NB4 (cell line): ENCODE measurements at regions not wholly inside any gene's neighbourhood (a gene's known extent, or its start where the extent isn't known, plus 50 kb on each side); places are given as distances from the start of the nearest gene placed in this dataset.

ENCODE experiments used
- DNase-seq: peaks from one replicate; pipeline ENCODE4 v3.0.0; 2010; ENCODE audit warnings: low read depth
- H3K4me3 ChIP-seq: one replicate; pipeline ENCODE4 v1.5.1; 2011; ENCODE audit warnings: mild to moderate bottlenecking, low read depth, low read length, moderate library complexity
- CTCF ChIP-seq: IDR thresholded peaks from one replicate; pipeline ENCODE4 v1.5.1; 2012; ENCODE audit warnings: low read depth, low read length
- MAX ChIP-seq: IDR thresholded peaks from 2 replicates; pipeline ENCODE4 v1.6.1; 2011; ENCODE audit warnings: low read depth, low read length
- MYC ChIP-seq: IDR thresholded peaks from 2 replicates; pipeline ENCODE4 v1.6.1; 2011; ENCODE audit warnings: low read depth, low read length
- POLR2A ChIP-seq: IDR thresholded peaks from 2 replicates; pipeline ENCODE4 v1.6.1; 2011; ENCODE audit warnings: mild to moderate bottlenecking; ENCODE audit not compliant: insufficient read length; ENCODE audit errors: extremely low read depth

- no peak for DNase-seq
- H3K4me3 ChIP-seq = no peak overlapping the region
- TF ChIP-seq CTCF = no peak
- no peak for TF ChIP-seq MYC
- no peak for TF ChIP-seq MAX
- no peak for TF ChIP-seq POLR2A
Measured at GRCh38 chr13:60869941-60870613, 473.1 kb downstream of the TDRD3 start.

GRCh38 chr13:60869225-60869624 is 472.2 kb downstream of the TDRD3 start:
- TF ChIP-seq POLR2A = no peak
- no peak for TF ChIP-seq CTCF
- TF ChIP-seq MYC = no peak
- TF ChIP-seq MAX = no peak
- no peak overlapping the region for H3K4me3 ChIP-seq
- DNase-seq = no peak

- TF ChIP-seq MAX (no peak), CTCF (no peak), POLR2A (no peak), MYC (no peak)
- no peak overlapping the region for H3K4me3 ChIP-seq
- DNase-seq = no peak
Measured at GRCh38 chr13:60862036-60862435, 465.0 kb downstream of the TDRD3 start.

GRCh38 chr13:60857698-60858097 is 460.7 kb downstream of the TDRD3 start:
- no peak overlapping the region for H3K4me3 ChIP-seq
- TF ChIP-seq MAX = no peak
- DNase-seq = no peak

- TF ChIP-seq MAX (no peak), MYC (no peak), CTCF (no peak), POLR2A (no peak)
- DNase-seq = no peak
- H3K4me3 ChIP-seq = no peak overlapping the region
Measured at GRCh38 chr13:60852886-60853285, 455.9 kb downstream of the TDRD3 start.

- DNase-seq = no peak
- TF ChIP-seq CTCF (no peak), MAX (no peak), POLR2A (no peak), MYC (no peak)
- no peak overlapping the region for H3K4me3 ChIP-seq
Measured at GRCh38 chr13:60851378-60851777, 454.4 kb downstream of the TDRD3 start.
